SKM-1 (cell line): ENCODE measurements at regions not wholly inside any gene's neighbourhood (a gene's known extent, or its start where the extent isn't known, plus 50 kb on each side); places are given as distances from the start of the nearest gene placed in this dataset.
A peak's percentile ranks its signal among the peaks of the same experiment; 100 is the strongest.

ENCODE experiments used
- DNase-seq: peaks from one replicate; lab custom pipeline; 2025; ENCODE audit not compliant: unreplicated experiment; lab: John Stamatoyannopoulos, UW

DNA sequence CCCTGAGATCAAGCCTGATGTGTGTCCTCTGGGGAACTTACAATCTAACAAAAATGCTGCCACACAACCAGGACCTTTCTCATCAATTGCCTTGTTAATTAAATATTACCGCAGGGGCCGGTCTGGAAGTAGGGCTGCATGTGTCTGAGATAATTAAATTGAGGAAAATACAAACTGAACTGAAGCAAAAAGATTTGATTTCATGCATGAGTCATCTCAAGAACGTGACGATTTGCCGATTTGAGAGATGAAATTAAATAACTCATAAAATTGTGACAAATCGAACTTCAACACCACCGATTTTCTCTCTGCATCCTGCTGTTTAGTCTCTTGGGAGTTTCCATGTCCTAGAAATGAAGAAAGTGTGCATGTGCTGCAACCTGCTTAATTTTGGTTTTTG, 94.6 kb upstream of the DAAM1 start:
- DNase-seq: no peak

DNA sequence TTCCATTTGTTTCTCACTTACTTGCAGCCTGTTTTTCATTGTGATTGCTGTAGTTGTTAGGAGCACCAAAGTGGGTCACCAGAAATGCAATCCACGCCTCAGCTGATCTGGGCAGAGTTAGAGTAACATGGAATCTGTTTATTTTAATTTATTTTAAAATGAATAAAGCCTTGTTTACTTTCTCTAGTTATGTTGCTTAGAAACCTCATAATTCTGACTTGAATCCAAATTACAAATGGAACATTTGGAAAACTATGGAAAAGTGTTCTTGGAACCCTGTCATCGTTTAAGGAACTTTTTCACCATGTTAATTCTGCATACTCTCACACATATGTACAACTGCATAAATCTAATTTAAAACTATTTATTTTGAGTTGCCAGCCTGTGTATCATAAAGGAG, 92.2 kb upstream of the DAAM1 start:
- DNase-seq: no peak

DNA sequence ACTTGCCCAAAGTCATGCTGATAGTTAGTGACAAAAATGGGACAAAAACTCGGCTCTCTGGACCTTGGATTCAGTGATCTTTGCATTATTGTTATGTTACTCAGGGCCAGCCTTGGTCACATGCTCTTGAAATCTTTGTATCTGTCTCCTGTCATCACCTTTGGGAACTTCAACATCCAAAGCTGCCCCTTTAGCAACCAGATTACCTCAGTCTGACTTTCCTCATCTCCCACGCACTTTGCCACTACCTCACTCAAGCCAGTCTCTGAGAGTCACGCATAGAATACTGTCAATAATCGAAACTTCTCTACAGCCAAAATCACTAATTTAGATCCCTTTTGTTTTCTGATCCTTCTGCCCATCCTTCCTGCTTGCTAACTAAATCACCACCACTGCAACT, 90.8 kb upstream of the DAAM1 start:
- no peak for DNase-seq

DNA sequence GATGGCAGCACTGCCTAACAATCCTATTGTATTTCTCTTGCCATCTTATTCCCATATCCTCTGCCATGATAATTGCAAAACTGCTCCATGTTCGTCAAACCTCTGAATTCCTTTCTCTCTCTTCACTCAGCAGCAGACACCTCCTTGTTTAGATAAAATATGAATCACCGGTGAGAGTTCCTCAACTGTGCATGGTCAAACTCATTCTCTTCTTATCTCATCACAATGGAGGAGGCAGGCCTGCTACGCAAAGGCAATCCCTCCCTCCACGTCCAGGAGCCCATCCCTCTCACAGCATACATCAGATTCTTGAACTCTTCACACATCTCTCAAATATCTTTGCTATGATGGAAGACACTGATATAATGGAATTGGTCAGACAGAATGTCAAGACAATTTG, 90.1 kb upstream of the DAAM1 start:
- no peak for DNase-seq

DNA sequence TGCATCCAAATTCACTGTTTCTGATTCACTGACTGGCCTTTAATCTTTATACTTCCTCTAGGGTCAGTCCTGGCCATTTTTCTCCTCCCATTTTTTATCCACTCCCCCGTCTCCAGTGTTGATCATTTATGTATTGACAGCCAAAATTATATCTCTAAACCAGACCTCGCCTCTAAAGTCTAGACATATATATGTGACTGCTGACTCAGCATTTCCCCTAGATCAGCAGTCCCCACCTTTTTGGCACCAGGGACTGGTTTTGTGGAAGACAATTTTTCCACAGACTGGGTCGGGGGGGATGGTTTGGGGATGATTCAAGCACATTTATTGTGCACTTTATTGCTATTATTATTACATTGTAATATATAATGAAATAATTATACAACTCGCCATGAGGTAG, 88.3 kb upstream of the DAAM1 start:
- DNase-seq: no peak

DNA sequence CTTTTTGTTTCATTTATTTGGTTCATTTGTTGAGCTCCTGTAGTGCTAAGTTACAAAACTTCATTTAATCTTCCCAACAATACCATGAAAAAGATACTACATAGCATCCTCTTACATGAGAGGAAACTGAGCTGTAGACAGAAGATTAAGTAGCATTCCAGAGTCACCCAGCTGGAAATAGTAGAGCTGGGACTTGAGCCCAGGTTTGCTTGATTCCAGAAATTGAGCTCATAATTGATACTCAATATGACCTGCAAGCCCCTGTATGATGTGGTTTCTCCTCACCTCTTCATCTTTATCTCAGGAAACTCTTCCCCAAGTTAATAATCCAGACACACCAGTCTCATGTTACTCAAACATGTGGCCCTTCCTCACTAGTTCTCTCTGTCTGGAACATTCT, 87.0 kb upstream of the DAAM1 start:
- no peak for DNase-seq

DNA sequence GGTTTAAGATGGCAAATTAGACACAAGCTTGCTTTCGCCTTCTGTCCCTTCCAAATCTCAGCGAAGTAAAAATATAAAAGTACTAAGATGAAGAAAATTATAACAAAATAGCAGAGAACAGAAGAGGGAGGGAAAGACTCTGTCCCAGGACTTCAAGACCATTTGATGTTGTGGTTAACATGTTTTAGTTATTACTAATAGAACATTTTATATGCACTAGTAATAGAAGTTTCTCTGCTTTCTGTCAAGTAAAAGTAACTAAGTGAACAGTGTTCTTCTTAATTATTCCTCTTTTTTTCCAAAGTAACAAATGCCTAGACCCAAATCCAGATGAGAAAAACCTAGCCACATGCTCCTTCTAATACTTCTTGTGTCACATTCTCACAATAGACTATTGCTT, 85.1 kb upstream of the DAAM1 start:
- DNase-seq: no peak

DNA sequence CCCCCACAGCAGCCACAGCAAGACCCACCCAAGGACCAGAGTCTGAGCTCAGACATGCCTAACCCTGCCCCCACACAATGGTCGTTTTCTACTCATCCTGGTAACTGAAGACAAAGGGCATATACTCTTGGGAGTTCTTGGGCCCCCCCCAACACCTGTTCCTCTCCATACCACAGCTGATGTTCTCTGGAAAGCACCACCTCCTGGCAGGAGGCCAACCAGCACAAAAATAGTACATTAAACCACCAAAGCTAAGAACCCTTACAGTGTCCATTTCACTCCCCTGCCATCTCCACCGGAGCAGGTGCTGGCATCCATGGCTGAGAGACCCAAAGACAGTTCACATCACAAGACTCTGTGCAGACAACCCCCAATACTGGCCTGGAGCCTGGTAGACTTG, 80.6 kb upstream of the DAAM1 start:
- DNase-seq: no peak

DNA sequence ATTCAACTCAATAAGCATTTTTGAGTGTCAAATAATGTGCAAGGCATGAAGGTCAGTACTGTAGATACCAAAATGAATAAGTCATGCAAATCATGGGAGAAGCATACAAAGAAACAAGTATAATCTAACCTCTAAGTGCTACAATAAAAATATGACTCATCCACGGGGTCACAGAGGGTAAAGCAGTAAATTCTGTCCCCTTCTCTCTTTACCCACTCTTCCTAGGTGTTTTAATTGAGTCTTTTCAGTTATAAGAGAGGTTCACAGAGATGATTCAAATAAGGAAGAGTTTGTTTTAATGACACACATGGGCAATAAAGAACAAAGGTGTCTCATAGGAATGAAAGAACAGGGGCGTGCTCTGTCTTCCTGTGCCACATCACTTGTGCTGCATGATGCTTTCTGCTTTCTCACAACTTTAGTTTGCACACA, 71.5 kb upstream of the DAAM1 start:
- no peak for DNase-seq

DNA sequence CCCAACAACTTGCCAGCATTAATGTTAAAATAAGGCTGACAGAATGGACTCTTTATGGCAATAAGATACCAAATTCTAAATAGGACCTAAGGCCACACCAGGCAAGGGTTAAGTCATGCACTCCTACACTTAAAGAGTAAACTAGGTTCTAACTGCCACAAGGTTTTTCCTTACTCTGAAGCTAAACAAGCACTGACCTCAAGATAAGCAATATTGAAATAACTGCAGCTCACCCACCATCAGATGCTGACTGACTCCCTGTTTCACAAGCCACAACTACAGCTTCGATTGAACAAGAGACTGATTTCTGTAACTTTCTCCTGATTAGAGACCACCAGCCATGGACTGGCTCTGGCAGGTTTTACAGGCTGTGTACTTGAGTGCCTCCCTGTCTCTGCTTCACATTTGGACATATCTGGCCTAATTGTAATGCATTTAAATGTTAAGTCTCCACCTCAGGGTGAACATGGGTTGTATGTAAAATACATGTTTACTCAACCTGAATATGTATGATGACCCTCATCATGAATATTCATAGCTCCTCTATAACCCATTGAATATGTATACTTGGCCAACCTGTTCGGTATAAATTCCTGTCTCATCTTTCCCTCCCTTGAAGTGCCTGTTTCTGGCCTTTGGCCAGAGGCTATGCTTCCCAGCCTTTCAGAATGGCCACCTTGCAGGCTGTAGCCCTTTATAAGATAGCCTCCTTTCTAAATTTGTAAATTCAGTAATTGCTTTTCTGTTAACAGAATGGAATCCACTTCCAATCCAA, 70.5 kb upstream of the DAAM1 start:
- no peak for DNase-seq

DNA sequence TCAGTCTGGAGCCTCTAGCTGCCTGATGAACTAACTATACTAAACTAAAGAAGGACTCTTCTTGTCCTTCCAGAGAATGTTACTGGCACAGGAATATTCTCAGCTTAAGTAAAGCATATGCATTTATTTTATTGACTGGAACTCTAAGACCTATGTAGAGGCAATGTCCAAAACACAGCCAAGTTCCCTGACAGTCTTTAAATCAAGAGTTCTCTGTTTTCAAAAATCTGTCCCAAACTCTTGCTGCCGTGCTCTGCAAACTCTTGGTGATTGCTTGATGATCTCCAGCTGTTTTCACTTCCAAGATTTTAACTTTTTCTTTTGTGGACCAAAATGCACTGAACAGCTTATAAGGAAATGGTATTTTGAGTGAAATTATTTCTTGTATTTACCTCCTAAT, 67.5 kb upstream of the DAAM1 start:
- no peak for DNase-seq

DNA sequence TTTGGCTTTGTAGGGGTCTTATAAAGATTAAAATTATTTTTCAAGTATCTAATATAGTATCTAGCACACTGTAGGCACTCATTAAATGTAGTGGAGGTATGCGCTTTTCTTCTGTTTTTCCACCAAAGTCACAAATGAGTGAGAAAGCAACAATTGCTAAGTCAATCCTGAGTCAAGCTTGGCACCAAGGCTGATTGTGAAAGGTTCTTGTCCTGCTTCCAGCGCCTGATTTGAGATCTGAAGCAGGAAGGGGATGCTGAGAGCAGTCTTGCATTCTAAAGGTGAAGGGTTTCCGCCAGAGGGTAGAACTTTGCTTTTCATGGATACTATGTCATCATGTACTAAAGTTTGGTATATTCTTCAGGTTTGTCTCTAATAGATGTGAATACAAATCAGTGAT, 64.9 kb upstream of the DAAM1 start:
- DNase-seq: no peak

DNA sequence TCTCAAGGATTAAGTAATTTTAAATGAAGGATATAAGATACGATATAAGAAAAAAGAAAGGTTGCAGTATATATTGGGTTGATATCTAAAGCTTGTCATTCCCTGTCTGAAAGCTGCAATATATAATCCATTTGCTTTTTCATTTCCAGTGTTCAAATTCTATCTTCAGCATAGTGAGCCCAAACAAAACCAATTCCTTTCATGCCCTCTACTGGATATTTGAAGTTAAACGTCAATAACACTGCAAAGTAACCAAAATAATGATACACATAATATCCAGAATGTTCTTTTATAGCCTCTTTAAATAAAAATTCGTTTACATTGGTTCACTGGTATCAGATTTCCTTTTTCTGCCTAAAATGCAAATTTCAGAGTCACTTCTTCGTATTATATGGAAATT, 64.5 kb upstream of the DAAM1 start:
- no peak for DNase-seq

DNA sequence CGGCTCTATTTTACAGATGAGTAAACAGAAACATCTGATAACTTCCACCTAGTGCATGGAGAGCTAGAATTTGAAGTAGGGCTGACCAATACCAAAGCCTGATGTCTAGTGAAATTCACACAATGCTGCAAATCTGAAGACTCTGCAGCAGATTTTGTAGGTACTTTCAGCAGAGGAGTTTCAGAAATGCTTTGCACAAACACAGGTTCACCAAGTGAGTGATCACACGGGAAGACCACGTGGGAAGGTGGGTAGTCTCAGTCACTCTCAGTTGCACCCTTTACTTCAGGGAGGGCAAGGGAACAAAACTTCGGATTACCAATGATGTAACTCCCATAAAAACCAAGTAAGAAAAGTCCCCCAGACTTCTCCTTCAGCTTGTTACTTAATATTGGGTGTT, 63.3 kb upstream of the DAAM1 start:
- DNase-seq: no peak

DNA sequence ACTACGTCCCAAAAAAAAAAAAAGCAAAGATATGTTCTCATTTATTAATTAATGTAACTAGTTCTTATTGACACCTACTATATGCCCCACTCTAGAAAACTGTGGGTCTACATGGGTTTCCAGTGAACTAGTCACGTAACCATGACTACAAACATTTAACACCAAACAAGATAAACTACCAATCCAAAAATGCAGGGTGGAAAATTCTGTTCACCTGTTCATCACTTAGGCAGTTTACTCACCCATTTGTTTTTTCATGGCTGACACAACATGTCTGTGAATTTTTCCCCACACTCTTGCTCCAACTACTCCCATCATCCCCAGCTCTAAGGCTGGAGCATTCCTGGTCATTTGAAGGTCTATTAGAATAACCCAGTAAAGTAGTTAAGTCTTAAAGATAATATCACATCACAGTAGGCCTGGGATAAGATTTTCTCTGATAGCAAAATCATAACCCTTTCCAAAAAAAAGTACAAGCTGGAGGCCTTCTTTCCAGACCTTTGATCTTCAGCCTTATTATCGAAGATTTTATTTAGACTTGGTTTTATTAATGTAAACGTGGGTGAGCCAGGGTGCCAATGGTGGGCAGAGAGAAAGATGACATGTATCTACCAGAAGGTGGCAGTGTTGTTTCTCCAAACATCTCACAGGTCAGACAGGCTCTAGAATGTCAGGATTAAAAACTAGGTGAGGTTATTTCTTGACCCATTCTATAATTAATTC, 61.6 kb upstream of the DAAM1 start:
- peak; percentile 38 for DNase-seq

DNA sequence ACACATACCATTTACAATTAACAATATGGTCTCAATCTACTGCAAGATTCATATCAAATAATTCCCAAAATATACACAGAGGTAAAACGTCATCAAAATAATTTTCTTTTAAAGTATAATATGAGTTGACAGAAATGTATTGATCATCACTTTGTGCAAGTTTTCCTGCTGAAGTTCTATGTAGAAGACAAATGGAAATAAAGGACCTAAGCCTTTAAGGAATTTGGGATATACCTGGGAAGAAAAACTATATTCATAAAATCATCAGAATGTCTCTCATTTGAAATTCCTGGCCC, 61.1 kb upstream of the DAAM1 start:
- DNase-seq: no peak

DNA sequence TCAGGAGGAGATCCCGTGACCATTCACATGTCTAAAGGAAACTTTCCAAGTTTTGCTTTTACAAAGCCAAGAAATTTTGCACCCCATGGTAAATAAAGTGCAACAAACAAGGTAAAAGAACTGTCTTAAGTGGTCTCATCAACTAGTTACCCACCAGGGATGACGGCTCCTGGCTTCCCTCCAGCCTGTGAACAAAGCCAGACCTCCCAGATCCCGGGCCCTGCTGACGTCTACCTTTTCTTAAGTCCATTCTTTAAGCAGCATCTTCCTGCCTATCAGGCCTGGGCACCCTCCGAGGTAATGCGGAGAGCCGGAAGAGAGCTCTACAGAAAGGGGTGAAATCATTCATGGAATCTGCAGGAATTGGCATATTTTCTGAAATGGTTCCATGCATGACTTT, 58.0 kb upstream of the DAAM1 start:
- DNase-seq: no peak

DNA sequence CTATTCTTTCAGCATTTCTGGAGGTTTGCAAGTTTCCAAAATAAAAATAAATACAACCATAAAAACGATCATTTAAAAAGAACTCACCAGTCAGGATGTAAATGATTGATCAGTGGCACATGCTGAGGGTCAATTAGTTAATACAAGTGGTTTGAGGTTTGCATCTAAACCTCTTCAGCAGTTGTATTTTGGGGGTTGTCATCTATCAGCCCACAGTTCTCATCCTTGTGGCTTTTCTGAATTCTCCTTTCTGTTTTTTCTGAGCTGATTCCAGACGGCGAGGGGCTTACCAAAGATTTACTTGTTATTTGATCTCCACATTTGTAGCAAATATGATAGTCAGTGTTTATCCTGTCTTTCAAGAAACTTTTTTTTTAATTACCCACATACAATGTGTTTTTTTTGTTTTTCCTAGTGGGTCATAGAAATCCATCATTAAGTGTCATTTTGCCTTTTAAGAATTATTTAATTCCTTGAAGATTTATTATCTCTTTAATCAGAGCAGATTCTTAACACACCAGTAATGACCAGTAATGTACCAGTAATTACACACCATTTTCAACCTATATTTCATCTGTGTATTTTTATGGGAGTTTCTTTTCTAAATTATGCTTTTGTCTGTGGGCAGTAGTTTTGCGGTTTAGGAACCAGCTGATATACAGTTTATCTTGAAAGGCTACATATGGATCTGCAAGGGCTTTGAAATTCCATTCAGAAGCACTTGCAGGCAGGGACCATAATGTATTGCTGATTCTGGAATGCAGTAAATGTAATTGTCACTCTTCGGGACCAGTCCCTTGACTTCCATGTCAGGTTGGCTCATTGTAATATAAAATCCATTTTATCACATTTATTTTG, 56.3 kb upstream of the DAAM1 start:
- DNase-seq: no peak

DNA sequence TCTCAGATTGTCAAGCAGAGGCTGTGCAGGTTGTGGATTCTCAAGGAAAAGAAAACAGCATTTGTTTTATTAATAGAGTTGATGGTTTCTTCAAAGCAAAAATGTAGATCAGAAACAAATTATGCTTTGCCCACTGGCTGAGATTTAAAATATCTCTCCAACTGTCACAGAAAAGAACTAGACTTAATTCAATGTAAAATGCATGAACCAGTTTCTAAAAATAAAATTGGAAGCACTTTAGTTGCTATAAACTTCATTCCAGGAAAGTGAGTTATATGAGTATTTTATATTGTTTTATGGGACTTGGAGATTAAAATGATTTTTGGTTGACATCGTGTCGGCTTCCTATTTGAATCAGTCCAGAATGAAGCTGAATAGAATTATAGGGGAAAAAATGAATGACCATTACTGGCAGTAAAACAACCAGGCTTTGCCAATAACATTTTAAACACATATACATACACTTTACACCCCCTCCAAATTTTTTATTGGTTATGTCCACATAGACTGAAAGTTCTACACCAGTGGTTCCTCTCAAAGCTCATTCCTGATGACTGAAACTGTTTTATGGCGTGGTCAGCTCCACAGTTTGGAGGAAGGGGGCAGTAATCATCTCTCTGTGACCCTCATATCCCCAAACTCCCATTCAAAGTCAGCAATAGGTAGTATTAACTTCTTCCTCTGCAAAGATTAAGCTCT, 55.5 kb upstream of the DAAM1 start:
- no peak for DNase-seq

DNA sequence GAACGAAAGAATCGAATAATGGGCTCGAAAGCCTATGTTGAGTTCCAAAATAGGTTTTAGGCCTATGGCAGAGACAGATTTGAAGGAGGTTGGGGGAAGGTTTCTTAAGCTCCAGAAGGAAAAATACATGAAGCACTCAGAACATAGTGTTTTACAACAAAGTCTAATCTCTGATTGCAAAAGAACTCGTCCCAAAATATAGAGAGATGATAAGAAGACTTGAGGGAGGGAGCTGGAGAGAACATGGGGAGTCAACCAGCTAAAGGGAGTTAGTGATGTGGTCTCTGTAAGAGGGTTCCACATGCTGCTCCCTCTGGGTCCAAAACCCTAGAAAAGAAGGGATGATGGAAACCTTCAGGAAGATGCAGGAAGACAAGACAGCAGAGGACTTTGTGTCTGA, 54.8 kb upstream of the DAAM1 start:
- no peak for DNase-seq

DNA sequence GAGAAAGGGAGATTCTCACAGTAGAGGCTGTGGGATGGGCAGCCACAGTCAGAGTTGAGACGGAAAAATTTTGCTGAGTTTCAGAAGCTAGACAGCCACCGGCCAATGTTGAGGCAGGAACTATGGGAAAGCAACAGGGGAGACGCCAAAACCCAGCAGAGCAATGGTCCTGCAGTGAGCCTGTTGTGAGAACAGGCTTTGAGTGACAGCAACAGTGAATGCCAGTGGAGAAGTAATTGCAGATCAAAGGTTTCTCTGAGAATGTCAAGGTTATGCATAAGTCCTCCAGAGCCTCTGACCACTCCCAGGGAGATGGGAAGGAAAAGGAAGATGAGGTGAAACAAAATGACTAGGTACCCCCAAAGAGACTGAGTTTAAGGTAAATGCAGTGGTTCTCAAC, 54.2 kb upstream of the DAAM1 start:
- no peak for DNase-seq

DNA sequence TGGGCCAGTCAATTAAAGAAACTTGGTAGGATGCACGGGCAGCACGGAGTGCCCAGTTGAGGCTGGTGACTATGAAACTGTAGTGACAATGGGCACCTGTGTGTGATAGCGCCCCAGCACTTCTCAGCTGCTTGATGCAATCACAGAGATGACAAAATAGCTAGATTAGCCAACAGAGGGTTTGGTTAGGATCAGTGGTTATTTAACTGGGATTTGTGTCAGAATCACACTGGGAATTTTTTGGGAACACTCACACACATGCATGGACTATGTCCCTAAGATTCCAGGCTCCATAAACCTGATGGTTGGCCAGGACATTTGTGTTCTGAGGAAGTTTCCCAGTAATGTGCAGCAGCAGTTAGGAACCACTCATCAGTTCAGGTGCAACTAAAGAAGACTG, 51.2 kb upstream of the DAAM1 start:
- no peak for DNase-seq
